ENCODE measurements at regions not wholly inside any gene's neighbourhood (a gene's known extent, or its start where the extent isn't known, plus 50 kb on each side); places are given as distances from the start of the nearest gene placed in this dataset.

DNA sequence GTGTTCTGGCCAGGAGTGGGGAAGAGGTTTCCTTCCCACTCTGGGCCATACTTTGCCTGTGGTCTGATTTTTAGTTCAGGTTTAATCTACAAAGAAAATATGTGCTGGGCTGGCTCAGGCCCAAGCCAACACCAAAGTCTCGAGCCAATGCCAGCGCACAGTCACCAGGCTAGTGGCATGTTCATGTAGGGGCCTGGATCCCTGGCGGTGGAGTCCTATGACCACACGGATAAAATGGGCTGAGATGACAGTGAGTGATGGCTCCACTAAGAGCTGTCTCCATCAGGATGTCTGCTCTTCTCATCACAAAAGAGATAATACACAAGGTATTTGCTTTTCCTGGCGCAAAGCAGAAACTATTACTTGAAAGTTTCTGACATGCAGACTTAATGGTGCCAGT lies 92.9 kb upstream of the PTPN3 start:
- TF ChIP-seq, protein P1, sequence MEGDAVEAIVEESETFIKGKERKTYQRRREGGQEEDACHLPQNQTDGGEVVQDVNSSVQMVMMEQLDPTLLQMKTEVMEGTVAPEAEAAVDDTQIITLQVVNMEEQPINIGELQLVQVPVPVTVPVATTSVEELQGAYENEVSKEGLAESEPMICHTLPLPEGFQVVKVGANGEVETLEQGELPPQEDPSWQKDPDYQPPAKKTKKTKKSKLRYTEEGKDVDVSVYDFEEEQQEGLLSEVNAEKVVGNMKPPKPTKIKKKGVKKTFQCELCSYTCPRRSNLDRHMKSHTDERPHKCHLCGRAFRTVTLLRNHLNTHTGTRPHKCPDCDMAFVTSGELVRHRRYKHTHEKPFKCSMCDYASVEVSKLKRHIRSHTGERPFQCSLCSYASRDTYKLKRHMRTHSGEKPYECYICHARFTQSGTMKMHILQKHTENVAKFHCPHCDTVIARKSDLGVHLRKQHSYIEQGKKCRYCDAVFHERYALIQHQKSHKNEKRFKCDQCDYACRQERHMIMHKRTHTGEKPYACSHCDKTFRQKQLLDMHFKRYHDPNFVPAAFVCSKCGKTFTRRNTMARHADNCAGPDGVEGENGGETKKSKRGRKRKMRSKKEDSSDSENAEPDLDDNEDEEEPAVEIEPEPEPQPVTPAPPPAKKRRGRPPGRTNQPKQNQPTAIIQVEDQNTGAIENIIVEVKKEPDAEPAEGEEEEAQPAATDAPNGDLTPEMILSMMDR (IDR thresholded peaks at IDR 0.05), result no peak
- TF ChIP-seq EZH2phosphoT487 (IDR thresholded peaks at IDR 0.05), result no peak
- TF ChIP-seq EZH2 (IDR thresholded peaks at IDR 0.05), result no peak

Measured in neural progenitor cell (in vitro differentiated cells).